ENCODE measurements at regions not wholly inside any gene's neighbourhood (a gene's known extent, or its start where the extent isn't known, plus 50 kb on each side); places are given as distances from the start of the nearest gene placed in this dataset.
A peak's percentile ranks its signal among the peaks of the same experiment; 100 is the strongest.

DNA sequence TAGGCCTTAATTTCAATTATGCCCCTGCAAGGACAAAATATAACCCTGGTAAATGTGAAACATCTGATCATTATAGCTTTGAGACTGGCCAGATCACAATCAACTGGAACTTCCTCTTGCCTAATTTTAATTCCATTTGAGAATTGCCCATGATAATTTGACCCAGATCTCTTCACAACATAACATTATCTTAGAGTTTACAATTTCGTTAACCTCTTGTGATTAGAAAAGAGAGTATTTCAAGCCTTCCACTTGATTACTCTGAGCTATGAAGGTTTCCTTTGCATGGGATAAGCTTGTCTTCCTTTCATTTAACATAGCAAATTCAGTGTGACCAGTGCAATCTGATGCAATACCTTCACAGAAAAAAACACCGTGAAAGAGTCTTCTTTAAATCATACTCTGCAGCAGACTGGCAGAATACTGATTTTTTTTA, 143.6 kb downstream of the DUSP6 start:
- TF ChIP-seq, protein P1, sequence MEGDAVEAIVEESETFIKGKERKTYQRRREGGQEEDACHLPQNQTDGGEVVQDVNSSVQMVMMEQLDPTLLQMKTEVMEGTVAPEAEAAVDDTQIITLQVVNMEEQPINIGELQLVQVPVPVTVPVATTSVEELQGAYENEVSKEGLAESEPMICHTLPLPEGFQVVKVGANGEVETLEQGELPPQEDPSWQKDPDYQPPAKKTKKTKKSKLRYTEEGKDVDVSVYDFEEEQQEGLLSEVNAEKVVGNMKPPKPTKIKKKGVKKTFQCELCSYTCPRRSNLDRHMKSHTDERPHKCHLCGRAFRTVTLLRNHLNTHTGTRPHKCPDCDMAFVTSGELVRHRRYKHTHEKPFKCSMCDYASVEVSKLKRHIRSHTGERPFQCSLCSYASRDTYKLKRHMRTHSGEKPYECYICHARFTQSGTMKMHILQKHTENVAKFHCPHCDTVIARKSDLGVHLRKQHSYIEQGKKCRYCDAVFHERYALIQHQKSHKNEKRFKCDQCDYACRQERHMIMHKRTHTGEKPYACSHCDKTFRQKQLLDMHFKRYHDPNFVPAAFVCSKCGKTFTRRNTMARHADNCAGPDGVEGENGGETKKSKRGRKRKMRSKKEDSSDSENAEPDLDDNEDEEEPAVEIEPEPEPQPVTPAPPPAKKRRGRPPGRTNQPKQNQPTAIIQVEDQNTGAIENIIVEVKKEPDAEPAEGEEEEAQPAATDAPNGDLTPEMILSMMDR (IDR thresholded peaks at IDR 0.05): no peak
- Histone ChIP-seq H3K9me3 (no peaks in the 10 kb centered on the region), H3K4me1 (ENCODE audit: control insufficient read depth in 1 of 2, insufficient read depth in 1 of 2, low read depth in 1 of 2, low read length in 1 of 2) (peaks cover 24 to 31% of the 10 kb centered on the region in 2 experiments), H3K27ac (no peak overlapping the region), H3K27me3 (no peaks in the 10 kb centered on the region), H3K36me3 (no peaks in the 10 kb centered on the region), H3K4me3 (ENCODE audit: low read depth in 1 of 2, low read length in 1 of 2) (no peak overlapping the region)

DNA sequence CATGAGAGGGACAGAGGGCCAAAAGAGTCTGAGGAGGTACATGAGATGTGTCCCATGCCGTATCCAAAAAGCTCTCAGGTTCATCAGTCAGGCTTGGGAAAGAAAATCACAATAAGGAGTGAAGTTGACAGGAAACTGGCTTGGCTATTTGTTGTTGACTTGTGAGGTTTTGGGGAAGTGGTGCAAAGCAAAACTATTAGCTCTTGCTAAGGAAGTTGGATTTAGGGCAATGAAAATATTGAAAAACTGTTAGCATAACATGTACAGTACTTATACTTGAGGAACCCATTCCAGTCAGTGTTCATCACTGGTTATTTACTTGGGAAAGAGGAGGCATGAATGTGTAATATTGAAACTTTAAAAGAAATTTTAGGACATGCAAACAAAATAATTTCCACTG, 145.9 kb downstream of the DUSP6 start:
- Histone ChIP-seq H3K4me3 (ENCODE audit: low read depth in 1 of 2, low read length in 1 of 2) (peak overlapping the region in 1 of 2 experiments; percentile 3), H3K27me3 (no peaks in the 10 kb centered on the region), H3K27ac (peak overlapping the region; percentile 83), H3K9me3 (no peaks in the 10 kb centered on the region), H3K4me1 (ENCODE audit: control insufficient read depth in 1 of 2, insufficient read depth in 1 of 2, low read depth in 1 of 2, low read length in 1 of 2) (peaks cover 10 to 14% of the 10 kb centered on the region in 2 experiments), H3K36me3 (no peaks in the 10 kb centered on the region)
- TF ChIP-seq, protein P1 (IDR thresholded peaks at IDR 0.05): no peak

DNA sequence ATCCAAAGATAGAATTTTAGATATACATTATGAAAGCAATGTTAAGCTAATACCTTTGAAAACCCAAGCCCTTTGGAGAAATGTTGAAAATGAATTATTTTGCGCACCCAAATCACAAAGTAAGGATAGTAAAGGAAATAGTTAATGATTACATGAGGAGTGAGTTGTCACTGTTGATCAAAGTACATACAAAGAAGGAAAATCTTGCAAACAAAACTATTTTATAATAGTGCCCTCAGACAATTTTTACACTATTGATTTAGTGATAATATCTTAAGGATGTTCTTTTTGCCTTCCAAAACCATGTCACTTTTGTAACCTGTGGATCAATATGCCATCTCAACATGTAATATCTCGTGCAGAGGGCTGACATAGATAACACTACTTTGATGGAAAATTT, 146.8 kb downstream of the DUSP6 start:
- no peak overlapping the region for H3K4me3 ChIP-seq (ENCODE audit: low read depth in 1 of 2, low read length in 1 of 2)
- H3K36me3 ChIP-seq: no peaks in the 10 kb centered on the region
- H3K27me3 ChIP-seq: no peaks in the 10 kb centered on the region
- peak overlapping the region; percentile 83 for H3K27ac ChIP-seq
- no peaks in the 10 kb centered on the region for H3K9me3 ChIP-seq
- peaks cover 10 to 16% of the 10 kb centered on the region in 2 experiments for H3K4me1 ChIP-seq (ENCODE audit: control insufficient read depth in 1 of 2, insufficient read depth in 1 of 2, low read depth in 1 of 2, low read length in 1 of 2)
- TF ChIP-seq, protein P1 (IDR thresholded peaks at IDR 0.05): no peak

DNA sequence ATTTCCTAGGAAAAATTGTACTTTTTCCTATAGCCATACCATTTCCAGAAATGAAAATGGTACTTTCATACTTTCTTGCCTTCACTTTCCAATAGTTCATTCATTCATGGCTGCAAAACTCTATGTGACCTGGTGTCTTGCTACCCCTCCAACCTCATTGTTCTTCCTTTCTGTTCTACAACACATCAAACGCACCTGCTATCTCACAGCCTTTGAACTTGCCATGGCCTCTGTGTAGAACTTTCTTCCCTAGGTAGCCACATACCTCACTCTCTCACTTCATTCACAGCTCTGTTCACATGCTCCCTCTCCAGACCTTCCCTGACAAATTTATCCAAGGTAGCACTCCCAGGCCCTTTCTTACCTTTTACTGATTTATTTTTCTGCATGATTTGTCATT, 149.2 kb downstream of the DUSP6 start:
- Histone ChIP-seq H3K36me3 (no peaks in the 10 kb centered on the region), H3K27ac (no peak overlapping the region), H3K4me3 (ENCODE audit: low read depth in 1 of 2, low read length in 1 of 2) (no peak overlapping the region), H3K4me1 (ENCODE audit: control insufficient read depth in 1 of 2, insufficient read depth in 1 of 2, low read depth in 1 of 2, low read length in 1 of 2) (peaks cover 10 to 25% of the 10 kb centered on the region in 2 experiments), H3K9me3 (no peaks in the 10 kb centered on the region), H3K27me3 (no peaks in the 10 kb centered on the region)
- TF ChIP-seq, protein P1 (IDR thresholded peaks at IDR 0.05): no peak

DNA sequence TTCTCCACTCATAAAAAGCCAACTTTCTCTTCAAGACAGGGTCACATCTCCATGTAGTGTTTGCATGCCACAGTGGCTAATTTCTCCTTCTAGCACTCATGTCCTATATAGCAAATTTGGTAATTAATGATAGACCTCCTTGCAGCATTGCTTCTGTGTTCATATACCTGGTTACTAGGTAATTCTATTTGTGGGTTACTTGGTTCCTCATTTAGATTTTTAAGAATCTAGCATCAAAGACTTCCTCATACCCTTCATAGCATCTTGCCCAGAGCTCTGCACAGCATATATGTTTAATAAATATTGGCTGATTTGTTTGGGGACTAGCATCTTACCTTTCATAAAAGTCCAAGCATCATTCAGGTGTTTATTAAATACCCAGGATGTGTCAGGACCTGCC, 152.1 kb downstream of the DUSP6 start:
- H3K27me3 ChIP-seq: no peaks in the 10 kb centered on the region
- no peaks in the 10 kb centered on the region for H3K36me3 ChIP-seq
- H3K4me1 ChIP-seq (ENCODE audit: control insufficient read depth in 1 of 2, insufficient read depth in 1 of 2, low read depth in 1 of 2, low read length in 1 of 2): peaks cover 0 to 11% of the 10 kb centered on the region in 2 experiments
- no peak overlapping the region for H3K4me3 ChIP-seq (ENCODE audit: low read depth in 1 of 2, low read length in 1 of 2)
- peak overlapping the region; percentile 63 for H3K27ac ChIP-seq
- TF ChIP-seq, protein P1 (IDR thresholded peaks at IDR 0.05): no peak
- no peaks in the 10 kb centered on the region for H3K9me3 ChIP-seq

DNA sequence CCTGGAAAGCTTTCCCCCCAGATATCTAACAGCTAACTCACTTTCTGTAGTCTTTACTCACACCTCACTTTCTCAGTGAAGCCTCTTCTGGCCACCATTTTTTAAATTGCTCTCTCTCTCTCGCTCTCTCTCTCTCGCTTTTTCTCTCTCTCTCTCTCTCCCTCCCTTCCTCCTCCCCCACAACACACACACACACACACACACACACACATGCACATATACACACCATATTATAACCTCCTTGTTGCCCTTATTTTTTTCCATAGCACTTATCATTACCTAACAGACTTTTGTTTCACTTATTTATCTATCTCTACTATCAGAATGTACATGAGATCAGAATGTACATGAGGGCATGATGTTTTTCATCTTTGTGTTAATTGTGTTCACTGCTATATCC, 156.8 kb downstream of the DUSP6 start:
- TF ChIP-seq, protein P1 (IDR thresholded peaks at IDR 0.05): no peak
- Histone ChIP-seq H3K4me1 (ENCODE audit: control insufficient read depth in 1 of 2, insufficient read depth in 1 of 2, low read depth in 1 of 2, low read length in 1 of 2) (peaks cover 0 to 9% of the 10 kb centered on the region in 2 experiments), H3K27ac (no peak overlapping the region), H3K4me3 (ENCODE audit: low read depth in 1 of 2, low read length in 1 of 2) (no peak overlapping the region), H3K27me3 (no peaks in the 10 kb centered on the region), H3K36me3 (no peaks in the 10 kb centered on the region), H3K9me3 (no peaks in the 10 kb centered on the region)
